Activated CD4-positive, alpha-beta T cell treated with anti-CD3 and anti-CD28 coated beads for 1 hour (primary cell): ENCODE measurements at regions not wholly inside any gene's neighbourhood (a gene's known extent, or its start where the extent isn't known, plus 50 kb on each side); places are given as distances from the start of the nearest gene placed in this dataset.
"Not testable (repeated sequence)": the region's sequence is repeated elsewhere in the genome, so short reads cannot be mapped to it uniquely, and the experiment has no call there.

Experiments
- DNase-seq: peaks from one replicate; pipeline ENCODE4 v3.0.0-alpha.2; 2020

GRCh38 chrX:121871122-121871521 is 823.7 kb downstream of the GLUD2 start:
- DNase-seq: no peak

GRCh38 chrX:121876305-121876704 is 828.9 kb downstream of the GLUD2 start:
- no peak for DNase-seq

GRCh38 chrX:121877337-121877736 is 829.9 kb downstream of the GLUD2 start:
- DNase-seq: not testable (repeated sequence)

- DNase-seq: no peak
Measured at GRCh38 chrX:121886557-121886956, 839.1 kb downstream of the GLUD2 start.

- DNase-seq: no peak
Measured at GRCh38 chrX:121894756-121895155, 847.3 kb downstream of the GLUD2 start.

GRCh38 chrX:121902463-121902862 is 855.1 kb downstream of the GLUD2 start:
- DNase-seq: no peak

GRCh38 chrX:121903961-121904360 is 856.6 kb downstream of the GLUD2 start:
- no peak for DNase-seq

- no peak for DNase-seq
Measured at GRCh38 chrX:121921258-121921657, 873.8 kb downstream of the GLUD2 start.

- DNase-seq: no peak
Measured at GRCh38 chrX:121931567-121931966, 884.2 kb downstream of the GLUD2 start.

- no peak for DNase-seq
Measured at GRCh38 chrX:121932688-121933087, 885.3 kb downstream of the GLUD2 start.

- no peak for DNase-seq
Measured at GRCh38 chrX:121949041-121949760, 901.8 kb downstream of the GLUD2 start.

GRCh38 chrX:121958886-121959285 is 911.5 kb downstream of the GLUD2 start:
- no peak for DNase-seq

- DNase-seq: no peak
Measured at GRCh38 chrX:121975671-121976070, 928.3 kb downstream of the GLUD2 start.

- no peak for DNase-seq
Measured at GRCh38 chrX:121987163-121987562, 939.8 kb downstream of the GLUD2 start.

- no peak for DNase-seq
Measured at GRCh38 chrX:121987835-121988234, 940.4 kb downstream of the GLUD2 start.

GRCh38 chrX:122004127-122004526 is 956.7 kb downstream of the GLUD2 start:
- DNase-seq: no peak

GRCh38 chrX:122026665-122027064 is 979.3 kb downstream of the GLUD2 start:
- DNase-seq: no peak

- DNase-seq: no peak
Measured at GRCh38 chrX:122046226-122046625, 998.8 kb downstream of the GLUD2 start.

GRCh38 chrX:122046815-122047214 is 999.4 kb downstream of the GLUD2 start:
- DNase-seq: no peak

GRCh38 chrX:122047261-122047660 is 999.9 kb downstream of the GLUD2 start:
- DNase-seq: no peak

GRCh38 chrX:122055460-122055859 is 1008.0 kb downstream of the GLUD2 start:
- DNase-seq: no peak

- DNase-seq: no peak
Measured at GRCh38 chrX:122055979-122056715, 1008.7 kb downstream of the GLUD2 start.

GRCh38 chrX:122076241-122076640 is 1028.8 kb downstream of the GLUD2 start:
- no peak for DNase-seq

- DNase-seq: no peak
Measured at GRCh38 chrX:122078079-122078478, 1030.7 kb downstream of the GLUD2 start.

GRCh38 chrX:122087341-122087740 is 1039.9 kb downstream of the GLUD2 start:
- no peak for DNase-seq
